ENCODE measurements at regions not wholly inside any gene's neighbourhood (a gene's known extent, or its start where the extent isn't known, plus 50 kb on each side); places are given as distances from the start of the nearest gene placed in this dataset.

GRCh38 chr2:20143263-20143662 lies 81.7 kb downstream of the SDC1 start:
- Histone ChIP-seq H3K27me3 (ENCODE audit: insufficient read depth, low read length) (no peaks in the 10 kb centered on the region), H3K79me2 (ENCODE audit: insufficient read depth, low read length) (no peaks in the 10 kb centered on the region), H3K9ac (ENCODE audit: low read length) (no peak overlapping the region), H3K36me3 (ENCODE audit: control insufficient read depth in 1 of 2, insufficient read depth in 2 of 2, low read length in 2 of 2) (no peaks in the 10 kb centered on the region), H2AFZ (ENCODE audit: low read depth, low read length, poor library complexity, severe bottlenecking) (no peak overlapping the region), H3K4me1 (ENCODE audit: control insufficient read depth in 1 of 2, insufficient read depth in 2 of 2, low read length in 2 of 2) (peaks cover 0 to 18% of the 10 kb centered on the region in 2 experiments; a peak in 3 of 4 replicates), H3K4me3 (replicated peaks in 1 of 2; ENCODE audit: low read depth in 1 of 2, low read length in 2 of 2) (no peak overlapping the region), H3K4me2 (ENCODE audit: low read length) (no peak overlapping the region), H4K20me1 (ENCODE audit: insufficient read depth) (no peaks in the 10 kb centered on the region), H3K9me2 (ENCODE audit: insufficient read depth) (no peaks in the 10 kb centered on the region), H3K9me3 (ENCODE audit: control insufficient read depth in 1 of 2, insufficient read depth in 1 of 2, low read depth in 1 of 2, low read length in 2 of 2) (no peaks in the 10 kb centered on the region), H3K27ac (ENCODE audit: low read depth, low read length) (no peak overlapping the region)
- BruUV-seq (replicated peaks), result no TSS peak
- POLR2A ChIA-PET, result no interaction called here
- TF ChIP-seq EZH2phosphoT487 (IDR thresholded peaks at IDR 0.05; ENCODE audit: borderline replicate concordance), result no peak
- TF ChIP-seq CTCF (IDR thresholded peaks at IDR 0.05 in 2 of 3, conservative IDR thresholded peaks at IDR 0.05 in 1 of 3; ENCODE audit: borderline replicate concordance in 1 of 3, insufficient read depth in 1 of 3, low read depth in 2 of 3, low read length in 2 of 3), result no peak
- TF ChIP-seq RAD21 (IDR thresholded peaks at IDR 0.05; ENCODE audit: low read depth), result no peak
- TF ChIP-seq, protein P1, sequence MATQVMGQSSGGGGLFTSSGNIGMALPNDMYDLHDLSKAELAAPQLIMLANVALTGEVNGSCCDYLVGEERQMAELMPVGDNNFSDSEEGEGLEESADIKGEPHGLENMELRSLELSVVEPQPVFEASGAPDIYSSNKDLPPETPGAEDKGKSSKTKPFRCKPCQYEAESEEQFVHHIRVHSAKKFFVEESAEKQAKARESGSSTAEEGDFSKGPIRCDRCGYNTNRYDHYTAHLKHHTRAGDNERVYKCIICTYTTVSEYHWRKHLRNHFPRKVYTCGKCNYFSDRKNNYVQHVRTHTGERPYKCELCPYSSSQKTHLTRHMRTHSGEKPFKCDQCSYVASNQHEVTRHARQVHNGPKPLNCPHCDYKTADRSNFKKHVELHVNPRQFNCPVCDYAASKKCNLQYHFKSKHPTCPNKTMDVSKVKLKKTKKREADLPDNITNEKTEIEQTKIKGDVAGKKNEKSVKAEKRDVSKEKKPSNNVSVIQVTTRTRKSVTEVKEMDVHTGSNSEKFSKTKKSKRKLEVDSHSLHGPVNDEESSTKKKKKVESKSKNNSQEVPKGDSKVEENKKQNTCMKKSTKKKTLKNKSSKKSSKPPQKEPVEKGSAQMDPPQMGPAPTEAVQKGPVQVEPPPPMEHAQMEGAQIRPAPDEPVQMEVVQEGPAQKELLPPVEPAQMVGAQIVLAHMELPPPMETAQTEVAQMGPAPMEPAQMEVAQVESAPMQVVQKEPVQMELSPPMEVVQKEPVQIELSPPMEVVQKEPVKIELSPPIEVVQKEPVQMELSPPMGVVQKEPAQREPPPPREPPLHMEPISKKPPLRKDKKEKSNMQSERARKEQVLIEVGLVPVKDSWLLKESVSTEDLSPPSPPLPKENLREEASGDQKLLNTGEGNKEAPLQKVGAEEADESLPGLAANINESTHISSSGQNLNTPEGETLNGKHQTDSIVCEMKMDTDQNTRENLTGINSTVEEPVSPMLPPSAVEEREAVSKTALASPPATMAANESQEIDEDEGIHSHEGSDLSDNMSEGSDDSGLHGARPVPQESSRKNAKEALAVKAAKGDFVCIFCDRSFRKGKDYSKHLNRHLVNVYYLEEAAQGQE (IDR thresholded peaks at IDR 0.05; ENCODE audit: low read depth), result no peak
- TF ChIP-seq TCF7L2 (IDR thresholded peaks at IDR 0.05; ENCODE audit: borderline replicate concordance, extremely low read depth, insufficient read depth, insufficient read length), result no peak
- DNase-seq (ENCODE audit: low read depth, low spot score) (no peak), ATAC-seq (no peak)
- CTCF ChIA-PET, result no interaction called here
- RAD21 ChIA-PET (ENCODE audit: low non-redundant PET in 1 of 2, low total read pairs in 2 of 2, uncharacterized antibody in 2 of 2, unreplicated experiment in 2 of 2), result no interaction called here
- intact Hi-C loops (cut with micrococcal nuclease), result no loop called here
